OCI-LY1 (cell line): ENCODE measurements at regions not wholly inside any gene's neighbourhood (a gene's known extent, or its start where the extent isn't known, plus 50 kb on each side); places are given as distances from the start of the nearest gene placed in this dataset.

Experiments
- H2AFZ ChIP-seq: fragments of 200-600 bp; sonication (generic), shearing (Covaris generic); 2 replicates; pipeline ENCODE4 v1.6.0; 2014; ENCODE audit warnings: antibody characterized with exemption, mild to moderate bottlenecking, low read length
- H3F3A ChIP-seq: fragments of 200-600 bp; sonication (generic), shearing (Covaris generic); 2 replicates; pipeline ENCODE4 v1.6.0; 2014; ENCODE audit warnings: mild to moderate bottlenecking, antibody characterized with exemption, low read length, moderate library complexity; ENCODE audit not compliant: insufficient read depth
- H3K27ac ChIP-seq: fragments of 200-600 bp; sonication (generic); 2 replicates; pipeline ENCODE4 v1.5.1; 2014; ENCODE audit warnings: low read length, mixed run types, mild to moderate bottlenecking, low read depth; ENCODE audit not compliant: poor library complexity, severe bottlenecking
- H3K27me3 ChIP-seq: fragments of 200-600 bp; sonication (generic); 2 replicates; pipeline ENCODE4 v1.6.0; 2014; ENCODE audit warnings: antibody characterized with exemption, mild to moderate bottlenecking, low read length, moderate library complexity; ENCODE audit not compliant: insufficient read depth
- H3K36me3 ChIP-seq: fragments of 200-600 bp; sonication (generic); 2 replicates; pipeline ENCODE4 v1.6.1; 2014; ENCODE audit warnings: mild to moderate bottlenecking, antibody characterized with exemption, low read length, moderate library complexity, mixed read lengths; ENCODE audit not compliant: insufficient read depth
- H3K4me1 ChIP-seq: fragments of 200-600 bp; sonication (generic); 2 replicates; pipeline ENCODE4 v1.5.1; 2014; ENCODE audit warnings: mild to moderate bottlenecking, low read length, moderate library complexity; ENCODE audit not compliant: insufficient read depth, severe bottlenecking
- H3K4me2 ChIP-seq: fragments of 200-600 bp; sonication (generic), shearing (Covaris generic); 2 replicates; pipeline ENCODE4 v1.6.1; 2014; ENCODE audit warnings: low read length
- H3K4me3 ChIP-seq: fragments of 200-600 bp; sonication (generic); 2 replicates; pipeline ENCODE4 v1.5.1; 2014; ENCODE audit warnings: low read length, low read depth, mild to moderate bottlenecking, mixed read lengths; ENCODE audit not compliant: poor library complexity, severe bottlenecking
- H3K79me2 ChIP-seq: fragments of 200-600 bp; shearing (Covaris generic); 2 replicates; pipeline ENCODE4 v1.6.1; 2016; ENCODE audit warnings: mixed run types, low read length, mixed read lengths; ENCODE audit not compliant: insufficient read depth
- H3K9ac ChIP-seq: fragments of 200-600 bp; sonication (generic), shearing (Covaris generic); 2 replicates; pipeline ENCODE4 v1.6.1; 2014; ENCODE audit warnings: mild to moderate bottlenecking, low read length, mixed read lengths
- H3K9me2 ChIP-seq: fragments of 200-600 bp; sonication (generic), shearing (Covaris generic); 2 replicates; pipeline ENCODE4 v1.6.1; 2014; ENCODE audit warnings: low read depth, mild to moderate bottlenecking, low read length, mixed read lengths
- H3K9me3 ChIP-seq: fragments of 200-600 bp; shearing (Covaris generic); 2 replicates; pipeline ENCODE4 v1.6.1; 2014; ENCODE audit warnings: low read length, mixed read lengths
- H4K20me1 ChIP-seq: fragments of 200-600 bp; sonication (generic), shearing (Covaris generic); 2 replicates; pipeline ENCODE4 v1.6.0; 2016; ENCODE audit warnings: mild to moderate bottlenecking, low read length; ENCODE audit not compliant: insufficient read depth
- CTCF ChIP-seq: fragments of 200-600 bp; sonication (generic), shearing (Covaris generic); IDR thresholded peaks from 2 replicates; pipeline ENCODE4 v1.5.1; 2017; ENCODE audit warnings: mild to moderate bottlenecking, antibody characterized with exemption, low read length, moderate library complexity, mixed read lengths
- EZH2 ChIP-seq: fragments of 200-600 bp; sonication (generic), shearing (Covaris generic); IDR thresholded peaks from 2 replicates; pipeline ENCODE4 v1.8.0; 2017; ENCODE audit warnings: borderline replicate concordance, mixed run types, mild to moderate bottlenecking, antibody characterized with exemption, low read length, moderate library complexity, mixed read lengths

DNA sequence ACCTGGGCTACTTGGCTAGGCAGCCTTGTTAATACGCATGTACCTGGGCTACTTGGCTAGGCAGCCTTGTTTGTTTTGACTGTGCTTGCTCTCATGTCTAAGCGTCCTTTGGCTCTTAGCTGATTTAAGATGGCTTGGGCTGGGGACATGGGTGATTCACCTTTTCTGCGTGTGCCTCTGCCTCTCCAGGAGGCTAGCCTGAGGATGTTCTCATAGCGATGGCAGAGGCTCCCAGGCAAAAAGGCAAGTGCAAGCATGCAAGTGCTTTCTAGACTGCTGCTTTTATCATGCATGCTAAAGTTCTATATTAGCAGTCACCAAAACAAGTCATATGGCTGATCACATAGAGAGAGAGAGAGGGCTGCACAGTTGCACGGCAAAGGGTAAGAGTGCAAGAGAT lies 300.5 kb downstream of the IRX1 start:
- Histone ChIP-seq H3K4me2 (no peak overlapping the region), H3K9me2 (no peaks in the 10 kb centered on the region), H4K20me1 (no peaks in the 10 kb centered on the region), H3K4me3 (no peak overlapping the region), H2AFZ (no peak overlapping the region), H3K27me3 (no peaks in the 10 kb centered on the region), H3K9ac (no peak overlapping the region), H3F3A (no peaks in the 10 kb centered on the region), H3K4me1 (no peaks in the 10 kb centered on the region), H3K27ac (no peak overlapping the region), H3K9me3 (no peaks in the 10 kb centered on the region), H3K79me2 (no peaks in the 10 kb centered on the region), H3K36me3 (no peaks in the 10 kb centered on the region)
- no peak for TF ChIP-seq EZH2
- no peak for TF ChIP-seq CTCF

DNA sequence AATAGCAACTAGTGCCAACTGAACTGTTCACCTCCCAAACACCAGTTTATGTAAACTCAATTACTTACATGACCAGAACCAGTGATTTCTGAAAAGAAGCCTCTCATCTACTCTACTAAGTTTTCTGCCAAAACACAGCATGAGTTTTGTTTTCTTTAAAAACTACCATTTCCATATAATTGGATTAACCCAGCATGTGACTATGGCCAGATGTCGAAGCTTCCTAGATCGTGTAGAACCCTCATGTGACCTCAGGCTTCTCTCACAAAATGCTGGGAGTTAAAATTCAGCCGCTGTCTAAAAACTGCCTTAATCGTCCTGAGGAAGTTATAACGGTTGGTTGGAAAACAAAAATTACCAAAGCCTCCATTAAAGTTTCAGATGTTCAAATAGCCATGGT lies 303.5 kb downstream of the IRX1 start:
- Histone ChIP-seq H3K4me1 (no peaks in the 10 kb centered on the region), H4K20me1 (no peaks in the 10 kb centered on the region), H3K4me2 (no peak overlapping the region), H3F3A (no peaks in the 10 kb centered on the region), H3K27me3 (no peaks in the 10 kb centered on the region), H3K4me3 (no peak overlapping the region), H3K79me2 (no peaks in the 10 kb centered on the region), H3K9me3 (no peaks in the 10 kb centered on the region), H3K9ac (no peak overlapping the region), H3K36me3 (no peaks in the 10 kb centered on the region), H3K27ac (no peak overlapping the region), H2AFZ (no peak overlapping the region), H3K9me2 (no peaks in the 10 kb centered on the region)
- TF ChIP-seq CTCF (no peak), EZH2 (no peak)

DNA sequence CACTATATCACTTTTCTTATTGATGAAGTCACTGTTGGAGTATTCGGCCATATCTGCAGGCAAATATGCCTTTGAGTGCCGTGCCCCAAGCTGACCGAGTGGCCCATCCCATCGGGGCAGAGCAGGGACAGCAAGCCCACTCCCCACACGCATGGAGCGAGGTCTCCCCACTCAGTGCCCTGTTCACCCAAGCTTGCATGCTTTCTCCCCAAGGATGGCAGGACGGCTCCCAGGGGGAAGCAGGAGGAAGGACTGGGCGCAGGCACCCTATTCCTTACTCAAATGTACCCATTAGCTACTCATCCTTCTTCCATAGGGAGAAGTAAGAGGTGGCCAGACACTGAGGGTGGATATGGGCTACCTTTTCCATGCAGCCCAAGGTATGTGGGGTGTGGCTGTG lies 309.0 kb downstream of the IRX1 start:
- Histone ChIP-seq H3F3A (no peaks in the 10 kb centered on the region), H3K36me3 (no peaks in the 10 kb centered on the region), H3K9me2 (no peaks in the 10 kb centered on the region), H3K27me3 (no peaks in the 10 kb centered on the region), H4K20me1 (no peaks in the 10 kb centered on the region), H3K4me3 (no peak overlapping the region), H3K27ac (no peak overlapping the region), H3K4me1 (no peaks in the 10 kb centered on the region), H2AFZ (no peak overlapping the region), H3K9ac (no peak overlapping the region), H3K79me2 (no peaks in the 10 kb centered on the region), H3K4me2 (no peak overlapping the region), H3K9me3 (no peaks in the 10 kb centered on the region)
- no peak for TF ChIP-seq CTCF
- no peak for TF ChIP-seq EZH2
